Coronary artery (tissue), 2 donors: ENCODE measurements at regions not wholly inside any gene's neighbourhood (a gene's known extent, or its start where the extent isn't known, plus 50 kb on each side); places are given as distances from the start of the nearest gene placed in this dataset.

Source experiments
- DNase-seq: peaks from one replicate; pipeline ENCODE4 v3.0.0-alpha.2; 2017; ENCODE audit warnings: low spot score
- H3K27ac ChIP-seq, 2 donors: fragments of 200-600 bp; sonication (generic); one replicate each; pipeline ENCODE4 v1.5.1; 2016 to 2019
- H3K4me3 ChIP-seq: fragments of 200-600 bp; sonication (generic); 2 replicates; pipeline ENCODE4 v1.5.1; 2016; ENCODE audit warnings: mild to moderate bottlenecking, moderate library complexity
- TF ChIP-seq, protein P1 (sequence below): fragments of 200-600 bp; sonication (generic); IDR thresholded peaks from one replicate; pipeline ENCODE4 v1.5.1; 2019; ENCODE audit warnings: antibody characterized with exemption

DNA sequence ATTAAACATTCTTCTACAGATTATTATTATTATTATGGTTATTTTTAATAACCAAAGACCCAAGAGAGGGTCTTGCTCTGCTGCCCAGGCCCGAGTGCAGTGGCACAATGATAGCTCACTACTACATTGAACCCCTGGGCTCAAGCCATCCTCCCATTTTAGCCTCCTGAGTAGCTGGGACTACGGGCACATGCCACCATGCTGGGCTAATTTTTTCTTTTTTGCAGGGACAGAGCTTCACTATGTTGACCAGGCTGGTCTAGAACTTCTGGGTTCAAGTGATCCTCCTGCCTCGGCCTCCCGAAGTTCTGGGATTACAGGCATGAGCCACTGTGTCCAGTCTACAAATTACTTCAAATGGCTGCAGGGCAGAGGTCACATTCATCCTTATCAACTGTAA lies 179.8 kb downstream of the KCNRG start:
- DNase-seq: no peak
- H3K4me3 ChIP-seq: no peak overlapping the region
- H3K27ac ChIP-seq: no peak overlapping the region
- TF ChIP-seq, protein P1, sequence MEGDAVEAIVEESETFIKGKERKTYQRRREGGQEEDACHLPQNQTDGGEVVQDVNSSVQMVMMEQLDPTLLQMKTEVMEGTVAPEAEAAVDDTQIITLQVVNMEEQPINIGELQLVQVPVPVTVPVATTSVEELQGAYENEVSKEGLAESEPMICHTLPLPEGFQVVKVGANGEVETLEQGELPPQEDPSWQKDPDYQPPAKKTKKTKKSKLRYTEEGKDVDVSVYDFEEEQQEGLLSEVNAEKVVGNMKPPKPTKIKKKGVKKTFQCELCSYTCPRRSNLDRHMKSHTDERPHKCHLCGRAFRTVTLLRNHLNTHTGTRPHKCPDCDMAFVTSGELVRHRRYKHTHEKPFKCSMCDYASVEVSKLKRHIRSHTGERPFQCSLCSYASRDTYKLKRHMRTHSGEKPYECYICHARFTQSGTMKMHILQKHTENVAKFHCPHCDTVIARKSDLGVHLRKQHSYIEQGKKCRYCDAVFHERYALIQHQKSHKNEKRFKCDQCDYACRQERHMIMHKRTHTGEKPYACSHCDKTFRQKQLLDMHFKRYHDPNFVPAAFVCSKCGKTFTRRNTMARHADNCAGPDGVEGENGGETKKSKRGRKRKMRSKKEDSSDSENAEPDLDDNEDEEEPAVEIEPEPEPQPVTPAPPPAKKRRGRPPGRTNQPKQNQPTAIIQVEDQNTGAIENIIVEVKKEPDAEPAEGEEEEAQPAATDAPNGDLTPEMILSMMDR: no peak

DNA sequence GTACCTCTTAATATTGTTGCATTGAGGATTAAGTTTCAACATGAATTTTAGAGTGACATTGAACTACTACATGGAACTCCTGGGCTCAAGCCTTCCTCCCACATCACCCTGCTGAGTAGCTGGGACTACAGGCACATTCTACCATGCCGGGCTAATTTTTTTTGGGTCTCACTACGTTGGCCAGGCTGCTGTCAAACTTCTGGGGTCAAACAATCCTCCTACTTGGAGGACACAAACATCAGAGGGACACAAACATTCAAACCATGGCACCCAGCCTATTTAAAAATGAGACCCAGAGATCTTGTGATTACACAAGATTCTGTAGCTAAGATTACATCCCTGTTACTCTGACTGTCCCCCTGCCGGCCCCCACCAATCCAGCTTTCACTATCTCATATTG lies 180.9 kb downstream of the KCNRG start:
- Histone ChIP-seq H3K27ac (no peak overlapping the region), H3K4me3 (no peak overlapping the region)
- TF ChIP-seq, protein P1: no peak
- DNase-seq: no peak

DNA sequence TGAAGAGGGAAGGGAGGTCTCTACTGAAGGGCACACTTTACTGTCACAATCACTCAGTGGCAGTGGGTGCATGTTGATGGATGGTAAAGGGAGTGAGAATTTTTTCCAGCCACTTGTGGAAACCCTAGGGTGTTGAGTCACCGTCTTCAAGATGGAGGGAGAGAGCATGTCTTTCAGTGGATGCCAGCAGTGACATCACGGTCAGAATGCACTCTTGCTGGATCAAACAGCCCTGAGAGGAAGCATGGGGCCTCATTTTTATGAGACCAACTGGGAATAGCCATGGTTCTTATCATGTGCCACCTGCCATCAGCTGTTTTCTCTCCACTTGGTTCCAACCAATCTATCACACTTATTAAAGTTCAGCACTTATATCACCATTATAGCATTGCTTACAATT lies 182.5 kb downstream of the KCNRG start:
- TF ChIP-seq, protein P1: no peak
- H3K4me3 ChIP-seq: no peak overlapping the region
- no peak for DNase-seq
- no peak overlapping the region for H3K27ac ChIP-seq

DNA sequence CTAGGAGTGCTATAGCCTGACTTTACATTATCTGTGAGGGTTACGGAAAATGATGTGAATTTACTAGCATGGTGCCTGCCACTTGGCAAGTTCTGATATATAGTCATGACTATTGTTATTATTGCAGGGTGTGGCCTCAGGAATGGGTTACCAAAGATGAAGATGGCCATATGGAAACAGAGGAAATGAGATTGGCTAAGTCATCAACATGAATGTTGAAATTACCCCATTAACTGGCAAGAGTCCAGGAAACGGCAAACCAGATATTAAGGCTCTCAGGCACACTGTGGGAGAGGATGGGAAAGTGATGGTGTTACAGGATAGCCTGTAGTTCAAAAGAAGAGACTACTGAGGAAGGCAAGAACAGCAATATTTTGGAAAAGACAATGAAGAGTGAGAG lies 183.3 kb downstream of the KCNRG start:
- no peak for DNase-seq
- TF ChIP-seq, protein P1: no peak
- Histone ChIP-seq H3K4me3 (no peak overlapping the region), H3K27ac (no peak overlapping the region)

DNA sequence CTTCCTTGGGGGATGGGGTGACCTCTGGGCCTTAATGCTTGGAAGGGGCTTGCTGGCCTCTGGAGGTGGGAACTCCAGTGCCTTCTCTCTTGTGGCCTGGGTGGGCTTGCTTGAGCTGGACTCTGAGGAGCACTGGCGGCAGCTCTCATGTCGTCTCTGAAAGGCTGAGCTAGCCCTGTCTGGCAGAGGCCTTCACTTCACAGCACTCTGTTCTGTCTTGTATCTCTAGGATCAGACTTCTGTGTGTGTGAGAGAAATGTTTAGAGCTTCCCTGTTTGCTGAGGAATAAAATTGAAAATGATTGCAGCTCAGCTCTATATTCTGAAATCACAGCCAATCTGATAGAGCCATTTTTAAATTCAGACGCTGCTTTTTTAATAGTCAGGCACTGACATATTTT lies 185.3 kb downstream of the KCNRG start:
- H3K27ac ChIP-seq: no peak overlapping the region
- DNase-seq: no peak
- no peak overlapping the region for H3K4me3 ChIP-seq
- TF ChIP-seq, protein P1: no peak

DNA sequence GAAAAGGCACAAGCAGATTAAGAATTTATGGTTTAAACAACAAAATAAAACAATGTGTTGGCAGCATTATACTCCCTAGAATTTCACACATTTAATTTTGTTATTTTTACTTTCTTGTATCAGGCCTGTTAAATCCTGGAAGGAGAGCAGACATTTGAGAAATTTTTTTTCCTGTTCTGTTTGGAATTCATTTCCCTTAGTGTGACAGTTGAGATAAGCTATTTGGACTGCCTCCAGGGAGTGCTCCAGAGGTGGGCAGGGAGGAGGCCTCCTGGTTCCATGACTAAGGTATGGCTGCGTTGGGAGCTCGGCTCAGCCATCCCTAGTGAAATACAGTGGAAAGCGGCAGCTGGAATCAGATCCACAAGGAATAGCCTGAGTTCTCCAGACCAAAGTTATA lies 185.7 kb downstream of the KCNRG start:
- TF ChIP-seq, protein P1: no peak
- DNase-seq: no peak
- no peak overlapping the region for H3K27ac ChIP-seq
- no peak overlapping the region for H3K4me3 ChIP-seq

DNA sequence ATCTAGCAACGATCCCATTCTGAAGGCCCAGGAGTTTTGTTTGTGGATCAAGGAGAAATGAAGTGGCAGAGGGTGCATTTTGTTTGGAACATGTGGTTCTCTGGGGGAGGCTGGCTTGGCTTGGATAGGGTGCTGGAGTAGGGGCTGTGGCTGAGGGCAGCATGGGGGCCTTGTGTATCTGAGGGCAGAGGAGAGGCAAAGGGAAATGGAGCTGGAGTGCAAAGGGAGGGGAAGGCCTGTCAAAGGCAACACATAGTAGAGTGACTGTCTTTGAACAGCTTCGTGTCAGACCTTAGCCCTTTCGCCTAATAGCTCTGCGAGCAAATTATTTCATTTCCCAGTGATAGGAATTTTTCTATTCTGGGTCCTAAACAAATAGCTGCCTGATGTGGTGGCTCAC lies 187.2 kb downstream of the KCNRG start:
- Histone ChIP-seq H3K27ac (no peak overlapping the region), H3K4me3 (no peak overlapping the region)
- DNase-seq: no peak
- TF ChIP-seq, protein P1: no peak
